ENCODE measurements at regions not wholly inside any gene's neighbourhood (a gene's known extent, or its start where the extent isn't known, plus 50 kb on each side); places are given as distances from the start of the nearest gene placed in this dataset.

DNA sequence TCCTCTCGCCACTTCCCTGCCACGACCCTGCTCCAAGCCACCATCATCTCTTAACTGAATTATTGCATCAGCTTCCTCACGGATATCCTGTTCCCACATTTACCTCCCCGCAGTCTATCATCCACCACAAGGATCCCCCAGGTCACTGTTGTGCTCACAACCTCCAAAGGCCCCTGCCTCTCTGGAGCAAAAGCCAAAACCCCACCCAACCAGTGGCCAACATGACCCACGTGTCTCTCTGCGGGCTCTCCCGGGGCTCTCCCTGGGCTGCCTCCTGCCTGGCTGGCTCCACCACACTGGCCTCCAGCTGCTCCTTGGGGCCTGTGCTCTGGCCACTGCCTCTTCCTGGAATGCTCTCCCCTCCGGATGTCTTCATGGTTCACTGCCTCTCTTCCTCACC, 809.3 kb downstream of the UQCRFS1 start:
- H3K4me3 ChIP-seq (ENCODE audit: low read length) = no peak overlapping the region
- no peak for DNase-seq (ENCODE audit: low read depth)
- TF ChIP-seq CTCF (IDR thresholded peaks at IDR 0.05; ENCODE audit: insufficient read depth, low read depth, low read length, missing control alignments) = no peak

DNA sequence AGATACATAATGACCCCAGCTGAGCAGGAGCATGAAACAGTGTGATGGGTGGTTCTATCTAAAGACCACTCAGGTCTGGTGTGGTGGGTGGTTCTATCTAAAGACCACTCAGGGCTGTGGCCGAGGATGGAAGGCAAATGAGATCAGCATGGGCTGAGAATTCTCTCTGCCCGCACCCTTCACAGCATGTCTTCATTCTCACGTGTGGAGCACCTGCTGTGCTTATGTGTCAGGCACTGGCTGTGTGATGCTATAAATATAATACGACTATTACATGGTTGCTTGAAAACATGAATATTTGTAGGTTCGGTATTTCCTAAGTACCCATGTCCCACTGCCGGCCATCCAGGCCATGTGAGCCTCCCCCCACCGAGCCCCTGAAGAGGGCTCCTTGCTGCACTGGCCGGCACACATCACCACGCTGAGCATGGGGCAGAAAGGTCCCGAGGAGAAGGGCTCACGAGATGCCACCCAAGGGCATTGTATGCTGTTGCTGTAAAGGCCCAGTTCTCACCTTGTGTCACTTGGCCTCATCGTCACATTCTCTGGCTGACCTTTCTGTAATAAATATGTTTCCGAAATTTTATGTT, 810.2 kb downstream of the UQCRFS1 start:
- no peak for DNase-seq (ENCODE audit: low read depth)
- TF ChIP-seq CTCF (IDR thresholded peaks at IDR 0.05; ENCODE audit: insufficient read depth, low read depth, low read length, missing control alignments) = no peak
- H3K4me3 ChIP-seq (ENCODE audit: low read length) = no peak overlapping the region

DNA sequence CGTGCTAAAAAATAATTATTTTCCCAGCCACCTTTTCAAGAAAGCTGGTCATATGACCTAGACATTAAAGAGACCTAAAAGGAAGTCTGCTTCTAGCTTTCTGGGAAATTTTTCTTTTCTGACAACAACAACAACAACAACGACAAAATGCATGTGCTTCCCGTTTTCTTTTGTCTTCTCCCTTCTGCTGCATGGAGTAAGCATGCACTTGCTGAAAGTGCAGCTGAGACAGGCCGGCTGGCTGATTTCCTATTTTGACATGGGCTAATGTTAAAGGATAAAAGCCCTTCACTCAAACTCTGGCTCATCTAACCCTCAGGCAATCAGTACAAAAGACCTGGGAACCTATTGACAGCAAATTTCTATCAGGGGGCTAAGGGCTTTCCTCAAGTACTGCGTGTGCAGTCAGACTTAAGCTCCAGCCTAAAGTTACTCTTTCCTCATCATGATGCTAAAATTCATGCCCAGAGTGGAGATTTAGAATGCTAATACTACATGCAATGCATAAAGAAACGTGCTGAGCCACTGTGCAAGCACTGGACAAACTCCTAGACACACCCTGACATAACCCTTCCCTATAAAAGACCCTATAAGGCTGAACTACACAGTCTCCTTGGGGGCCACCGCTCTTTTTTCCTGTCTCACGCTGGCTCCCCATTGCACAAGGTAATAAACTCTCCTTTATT, 811.1 kb downstream of the UQCRFS1 start:
- no peak for DNase-seq (ENCODE audit: low read depth)
- H3K4me3 ChIP-seq (ENCODE audit: low read length) = no peak overlapping the region
- no peak for TF ChIP-seq CTCF (IDR thresholded peaks at IDR 0.05; ENCODE audit: insufficient read depth, low read depth, low read length, missing control alignments)

DNA sequence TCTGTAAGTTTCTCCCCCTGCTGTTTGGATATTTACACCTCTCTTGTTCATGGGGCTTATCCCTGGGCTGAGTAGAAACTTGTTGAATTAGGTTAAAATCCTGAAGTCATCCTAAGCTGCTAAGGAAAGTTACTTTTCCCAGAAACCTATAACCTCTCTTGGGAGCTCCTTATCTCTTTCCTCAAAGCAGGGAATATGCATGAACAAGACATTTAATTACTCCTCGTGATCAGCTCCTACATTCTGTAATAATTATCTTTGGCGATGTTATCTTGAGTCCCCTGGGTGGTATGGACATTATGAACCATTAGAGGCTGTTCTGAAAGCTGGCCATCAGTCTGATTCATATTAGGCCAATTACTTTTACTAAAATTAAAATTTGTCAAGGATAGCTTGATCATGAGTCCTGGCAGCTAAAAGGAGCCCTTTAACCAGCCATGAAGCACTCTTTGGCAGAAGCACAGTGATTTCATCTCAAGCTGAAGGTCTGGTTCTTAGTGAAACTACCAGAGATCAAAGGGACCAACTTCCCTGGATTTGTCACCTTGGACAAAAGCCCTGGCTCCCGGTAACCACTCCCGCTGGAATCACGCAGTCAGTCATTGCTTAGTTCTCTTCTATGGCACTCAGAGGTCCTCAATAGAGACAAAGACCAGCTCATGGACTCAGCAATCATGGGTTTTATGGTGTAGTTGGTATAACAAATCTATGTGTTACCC, 811.8 kb downstream of the UQCRFS1 start:
- no peak for TF ChIP-seq CTCF (IDR thresholded peaks at IDR 0.05; ENCODE audit: insufficient read depth, low read depth, low read length, missing control alignments)
- no peak for DNase-seq (ENCODE audit: low read depth)
- H3K4me3 ChIP-seq (ENCODE audit: low read length) = no peak overlapping the region

GRCh38 chr19:28399187-28399586, 813.8 kb downstream of the UQCRFS1 start:
- TF ChIP-seq CTCF (IDR thresholded peaks at IDR 0.05; ENCODE audit: insufficient read depth, low read depth, low read length, missing control alignments) = no peak
- no peak for DNase-seq (ENCODE audit: low read depth)
- H3K4me3 ChIP-seq (ENCODE audit: low read length) = no peak overlapping the region

GRCh38 chr19:28397800-28398199, 815.2 kb downstream of the UQCRFS1 start:
- DNase-seq (ENCODE audit: low read depth) = no peak
- no peak overlapping the region for H3K4me3 ChIP-seq (ENCODE audit: low read length)
- TF ChIP-seq CTCF (IDR thresholded peaks at IDR 0.05; ENCODE audit: insufficient read depth, low read depth, low read length, missing control alignments) = no peak

Data from epithelial cell of esophagus (primary cell).